ENCODE measurements at regions not wholly inside any gene's neighbourhood (a gene's known extent, or its start where the extent isn't known, plus 50 kb on each side); places are given as distances from the start of the nearest gene placed in this dataset.

GRCh38 chrX:39451046-39451445, 646.7 kb downstream of the BCOR start:
- Histone ChIP-seq H3K27me3 (ENCODE audit: insufficient read depth, low read length) (no peaks in the 10 kb centered on the region), H3K79me2 (ENCODE audit: control insufficient read depth, insufficient read depth, low read length, unreplicated experiment) (no peaks in the 10 kb centered on the region)

GRCh38 chrX:39452401-39452800, 645.4 kb downstream of the BCOR start:
- no peaks in the 10 kb centered on the region for H3K4me1 ChIP-seq (ENCODE audit: control insufficient read depth, insufficient read depth, low read length, unreplicated experiment)
- no peaks in the 10 kb centered on the region for H3K36me3 ChIP-seq (ENCODE audit: insufficient read depth, low read length)
- no peak overlapping the region for H3K27ac ChIP-seq (ENCODE audit: low read depth, low read length)
- H3K27me3 ChIP-seq (ENCODE audit: insufficient read depth, low read length): no peaks in the 10 kb centered on the region
- no peaks in the 10 kb centered on the region for H3K79me2 ChIP-seq (ENCODE audit: control insufficient read depth, insufficient read depth, low read length, unreplicated experiment)
- no peak overlapping the region for H2AFZ ChIP-seq (ENCODE audit: low read length, unreplicated experiment)
- no peak overlapping the region for H3K4me3 ChIP-seq (ENCODE audit: low read depth, low read length)

More at GRCh38 chrX:39451046-39451445, 646.7 kb downstream of the BCOR start:
- H2AFZ ChIP-seq (ENCODE audit: low read length, unreplicated experiment): no peak overlapping the region
- H3K4me1 ChIP-seq (ENCODE audit: control insufficient read depth, insufficient read depth, low read length, unreplicated experiment): no peaks in the 10 kb centered on the region
- H3K36me3 ChIP-seq (ENCODE audit: insufficient read depth, low read length): no peaks in the 10 kb centered on the region
- H3K27ac ChIP-seq (ENCODE audit: low read depth, low read length): no peak overlapping the region
- H3K4me3 ChIP-seq (ENCODE audit: low read depth, low read length): no peak overlapping the region

GRCh38 chrX:39453889-39454621, 643.7 kb downstream of the BCOR start:
- Histone ChIP-seq H3K4me1 (ENCODE audit: control insufficient read depth, insufficient read depth, low read length, unreplicated experiment) (no peaks in the 10 kb centered on the region), H3K27ac (ENCODE audit: low read depth, low read length) (no peak overlapping the region), H3K4me3 (ENCODE audit: low read depth, low read length) (no peak overlapping the region), H2AFZ (ENCODE audit: low read length, unreplicated experiment) (no peak overlapping the region), H3K36me3 (ENCODE audit: insufficient read depth, low read length) (no peaks in the 10 kb centered on the region), H3K27me3 (ENCODE audit: insufficient read depth, low read length) (peaks cover 4% of the 10 kb centered on the region; the same call in 1 of the 2 replicates), H3K79me2 (ENCODE audit: control insufficient read depth, insufficient read depth, low read length, unreplicated experiment) (no peaks in the 10 kb centered on the region)

- Histone ChIP-seq H3K4me3 (ENCODE audit: low read depth, low read length) (no peak overlapping the region), H3K27ac (ENCODE audit: low read depth, low read length) (no peak overlapping the region), H3K4me1 (ENCODE audit: control insufficient read depth, insufficient read depth, low read length, unreplicated experiment) (no peaks in the 10 kb centered on the region), H2AFZ (ENCODE audit: low read length, unreplicated experiment) (no peak overlapping the region), H3K27me3 (ENCODE audit: insufficient read depth, low read length) (peaks cover 4% of the 10 kb centered on the region; the same call in 1 of the 2 replicates), H3K79me2 (ENCODE audit: control insufficient read depth, insufficient read depth, low read length, unreplicated experiment) (no peaks in the 10 kb centered on the region), H3K36me3 (ENCODE audit: insufficient read depth, low read length) (no peaks in the 10 kb centered on the region)
Measured at GRCh38 chrX:39456894-39457604, 640.7 kb downstream of the BCOR start.

GRCh38 chrX:39458779-39459178, 639.0 kb downstream of the BCOR start:
- Histone ChIP-seq H2AFZ (ENCODE audit: low read length, unreplicated experiment) (no peak overlapping the region), H3K4me1 (ENCODE audit: control insufficient read depth, insufficient read depth, low read length, unreplicated experiment) (no peaks in the 10 kb centered on the region), H3K27ac (ENCODE audit: low read depth, low read length) (no peak overlapping the region), H3K36me3 (ENCODE audit: insufficient read depth, low read length) (no peaks in the 10 kb centered on the region), H3K27me3 (ENCODE audit: insufficient read depth, low read length) (peaks cover 4% of the 10 kb centered on the region; the same call in 1 of the 2 replicates), H3K4me3 (ENCODE audit: low read depth, low read length) (no peak overlapping the region), H3K79me2 (ENCODE audit: control insufficient read depth, insufficient read depth, low read length, unreplicated experiment) (no peaks in the 10 kb centered on the region)

DNA sequence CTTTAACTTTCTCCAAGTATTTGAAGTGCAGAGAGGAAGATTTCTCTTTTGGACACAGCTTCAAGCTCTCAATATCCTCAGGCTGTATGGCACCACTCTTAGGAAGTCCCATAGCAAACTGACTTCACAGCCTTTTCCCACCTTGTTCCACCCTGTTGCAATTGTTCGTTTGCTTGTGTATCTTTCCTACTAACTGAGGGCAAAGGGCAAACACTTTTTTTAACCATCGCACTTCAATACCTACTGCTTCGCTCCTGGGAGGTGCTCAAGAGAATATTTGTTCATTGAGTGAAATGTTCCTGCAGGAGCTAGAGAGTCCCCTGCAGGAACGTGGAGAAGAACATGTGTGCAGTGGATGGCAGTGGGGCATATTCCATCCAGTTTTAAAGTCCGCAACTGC, 638.6 kb downstream of the BCOR start:
- H3K27me3 ChIP-seq (ENCODE audit: insufficient read depth, low read length): peaks cover 4% of the 10 kb centered on the region; the same call in 1 of the 2 replicates
- H3K4me3 ChIP-seq (ENCODE audit: low read depth, low read length): no peak overlapping the region
- H2AFZ ChIP-seq (ENCODE audit: low read length, unreplicated experiment): no peak overlapping the region
- no peaks in the 10 kb centered on the region for H3K36me3 ChIP-seq (ENCODE audit: insufficient read depth, low read length)
- no peaks in the 10 kb centered on the region for H3K4me1 ChIP-seq (ENCODE audit: control insufficient read depth, insufficient read depth, low read length, unreplicated experiment)
- no peaks in the 10 kb centered on the region for H3K79me2 ChIP-seq (ENCODE audit: control insufficient read depth, insufficient read depth, low read length, unreplicated experiment)
- no peak overlapping the region for H3K27ac ChIP-seq (ENCODE audit: low read depth, low read length)

GRCh38 chrX:39459952-39460351, 637.8 kb downstream of the BCOR start:
- Histone ChIP-seq H3K27ac (ENCODE audit: low read depth, low read length) (no peak overlapping the region), H3K4me3 (ENCODE audit: low read depth, low read length) (no peak overlapping the region), H2AFZ (ENCODE audit: low read length, unreplicated experiment) (no peak overlapping the region), H3K4me1 (ENCODE audit: control insufficient read depth, insufficient read depth, low read length, unreplicated experiment) (no peaks in the 10 kb centered on the region), H3K36me3 (ENCODE audit: insufficient read depth, low read length) (no peaks in the 10 kb centered on the region), H3K27me3 (ENCODE audit: insufficient read depth, low read length) (peaks cover 4% of the 10 kb centered on the region; the same call in 1 of the 2 replicates), H3K79me2 (ENCODE audit: control insufficient read depth, insufficient read depth, low read length, unreplicated experiment) (no peaks in the 10 kb centered on the region)

DNA sequence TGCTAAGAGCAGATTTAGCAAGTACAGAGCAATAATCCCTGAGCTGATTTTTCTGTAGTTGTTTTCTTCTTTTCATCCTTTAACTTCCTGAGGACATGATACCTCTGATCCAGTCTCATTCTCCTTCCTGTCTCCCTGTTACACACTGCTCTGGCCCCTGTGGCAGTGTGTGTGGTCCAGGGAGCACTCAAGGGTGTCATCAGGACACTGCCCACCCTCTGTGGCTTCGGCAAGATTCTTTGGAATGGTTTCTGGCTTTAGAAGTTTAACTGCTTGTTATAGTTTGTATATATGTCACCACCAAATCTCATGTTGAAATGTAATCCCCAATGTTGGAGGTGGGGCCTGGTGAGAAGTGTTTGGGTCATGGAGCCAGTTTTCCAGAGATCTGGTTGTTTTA, 637.3 kb downstream of the BCOR start:
- Histone ChIP-seq H3K27ac (ENCODE audit: low read depth, low read length) (no peak overlapping the region), H3K27me3 (ENCODE audit: insufficient read depth, low read length) (peaks cover 4% of the 10 kb centered on the region; the same call in 1 of the 2 replicates), H3K4me1 (ENCODE audit: control insufficient read depth, insufficient read depth, low read length, unreplicated experiment) (no peaks in the 10 kb centered on the region), H3K36me3 (ENCODE audit: insufficient read depth, low read length) (no peaks in the 10 kb centered on the region), H3K79me2 (ENCODE audit: control insufficient read depth, insufficient read depth, low read length, unreplicated experiment) (no peaks in the 10 kb centered on the region), H3K4me3 (ENCODE audit: low read depth, low read length) (no peak overlapping the region), H2AFZ (ENCODE audit: low read length, unreplicated experiment) (no peak overlapping the region)

DNA sequence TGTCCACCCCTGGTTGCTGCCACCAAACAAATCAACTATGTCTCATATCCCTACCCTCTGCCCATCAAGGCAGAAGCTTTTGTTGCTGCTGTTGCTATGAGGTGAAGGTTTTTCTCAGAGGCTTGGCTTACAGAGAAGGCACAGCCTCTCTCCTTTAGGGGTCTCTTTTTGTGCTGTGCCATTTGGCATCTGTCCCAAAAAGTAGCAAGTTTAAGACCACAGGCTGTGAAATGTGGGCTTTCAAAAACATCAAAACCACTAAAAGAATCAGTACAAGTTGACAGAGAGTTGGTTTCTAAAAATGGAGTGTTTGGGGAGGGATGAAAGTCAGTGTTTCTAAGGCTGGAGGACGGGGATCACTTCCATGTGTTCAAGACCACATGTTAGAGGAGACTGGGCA, 634.9 kb downstream of the BCOR start:
- Histone ChIP-seq H3K36me3 (ENCODE audit: insufficient read depth, low read length) (no peaks in the 10 kb centered on the region), H3K4me3 (ENCODE audit: low read depth, low read length) (no peak overlapping the region), H3K4me1 (ENCODE audit: control insufficient read depth, insufficient read depth, low read length, unreplicated experiment) (no peaks in the 10 kb centered on the region), H3K27ac (ENCODE audit: low read depth, low read length) (no peak overlapping the region), H2AFZ (ENCODE audit: low read length, unreplicated experiment) (no peak overlapping the region), H3K27me3 (ENCODE audit: insufficient read depth, low read length) (peaks cover 4% of the 10 kb centered on the region; the same call in 1 of the 2 replicates), H3K79me2 (ENCODE audit: control insufficient read depth, insufficient read depth, low read length, unreplicated experiment) (no peaks in the 10 kb centered on the region)

DNA sequence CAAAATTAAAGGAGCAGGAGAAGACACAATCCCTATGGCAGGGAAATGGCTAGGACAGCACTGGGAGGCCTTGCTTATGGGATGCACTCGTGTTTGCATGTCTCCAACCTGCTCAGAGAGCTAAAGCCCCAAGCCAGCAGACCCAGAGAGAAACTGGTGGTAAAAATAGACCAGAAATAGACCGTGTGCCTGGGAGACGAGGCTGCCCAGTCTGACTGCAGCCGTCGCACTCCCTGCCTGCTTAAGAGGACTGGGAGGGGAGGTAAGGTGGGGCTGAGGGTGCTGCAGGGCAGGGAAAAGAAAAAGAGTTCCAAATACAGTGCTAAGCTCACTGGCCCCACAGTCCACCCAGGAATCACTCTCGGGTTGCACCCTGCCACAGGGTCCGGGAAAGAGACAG, 633.5 kb downstream of the BCOR start:
- no peaks in the 10 kb centered on the region for H3K36me3 ChIP-seq (ENCODE audit: insufficient read depth, low read length)
- no peaks in the 10 kb centered on the region for H3K79me2 ChIP-seq (ENCODE audit: control insufficient read depth, insufficient read depth, low read length, unreplicated experiment)
- H3K27me3 ChIP-seq (ENCODE audit: insufficient read depth, low read length): no peaks in the 10 kb centered on the region
- no peaks in the 10 kb centered on the region for H3K4me1 ChIP-seq (ENCODE audit: control insufficient read depth, insufficient read depth, low read length, unreplicated experiment)
- H3K27ac ChIP-seq (ENCODE audit: low read depth, low read length): no peak overlapping the region
- H2AFZ ChIP-seq (ENCODE audit: low read length, unreplicated experiment): no peak overlapping the region
- no peak overlapping the region for H3K4me3 ChIP-seq (ENCODE audit: low read depth, low read length)

- Histone ChIP-seq H3K27me3 (ENCODE audit: insufficient read depth, low read length) (no peaks in the 10 kb centered on the region), H2AFZ (ENCODE audit: low read length, unreplicated experiment) (no peak overlapping the region), H3K4me1 (ENCODE audit: control insufficient read depth, insufficient read depth, low read length, unreplicated experiment) (no peaks in the 10 kb centered on the region), H3K27ac (ENCODE audit: low read depth, low read length) (no peak overlapping the region), H3K79me2 (ENCODE audit: control insufficient read depth, insufficient read depth, low read length, unreplicated experiment) (no peaks in the 10 kb centered on the region), H3K4me3 (ENCODE audit: low read depth, low read length) (no peak overlapping the region), H3K36me3 (ENCODE audit: insufficient read depth, low read length) (no peaks in the 10 kb centered on the region)
Measured at GRCh38 chrX:39465467-39465866, 632.3 kb downstream of the BCOR start.
